K562 (cell line): ENCODE measurements at regions not wholly inside any gene's neighbourhood (a gene's known extent, or its start where the extent isn't known, plus 50 kb on each side); places are given as distances from the start of the nearest gene placed in this dataset.

Experiments used
- ATAC-seq: fragments of 200-7000 bp; cut with Tn5 transposase; 3 replicates; pipeline ENCODE4 v1.9.1; 2020; ENCODE audit warnings: moderate library complexity
- BruUV-seq: library from RNA; stranded (reverse); fragments of 400-500 nt; replicated peaks from 2 replicates; lab custom pipeline; 2021; lab: Mats Ljungman, UMichigan
- CTCF ChIA-PET: fragments of 300-600 bp; formaldehyde crosslinking; extraction: SDS; loops from one replicate; lab custom pipeline; 2021; ENCODE audit warnings: low intra/inter-chr PET ratio; lab: Yijun Ruan, JAX
- POLR2A ChIA-PET: fragments of 300-600, 350-650 bp; sonication (Branson Sonifier 250); formaldehyde crosslinking; extraction: SDS; loops from one replicate; lab custom pipeline; 2021; ENCODE audit warnings: antibody characterized with exemption, inconsistent platforms; lab: Yijun Ruan, JAX
- DNase-seq, 4 experiments: peaks; one replicate each; pipeline versions ENCODE4 v3.0.0 to v3.0.0-alpha.2; 2011 to 2018; ENCODE audit warnings: low spot score in 3 of 4, mixed read lengths in 3 of 4; ENCODE audit errors: extremely low read depth in 1 of 4
- FAIRE-seq: peaks from 2 replicates; lab custom pipeline; 2011; peaks lifted over from hg19 to GRCh38; lab: Jason Lieb, UNC
- H2AFZ ChIP-seq: 2 replicates; pipeline ENCODE4 v1.6.0; 2011; ENCODE audit warnings: low read depth, low read length, control low read depth, inconsistent platforms
- H3K27ac ChIP-seq: fragments of 200-600 bp; 3 replicates; pipeline ENCODE4 v1.8.0; 2011; ENCODE audit warnings: low read depth, mild to moderate bottlenecking, control low read depth, inconsistent platforms, low read length, moderate library complexity, mixed read lengths; ENCODE audit errors: extremely low read depth
- H3K27me3 ChIP-seq, 2 experiments: fragments of 300-600 bp in 1 of 2; 2 replicates in 1 of 2; 3 replicates in 1 of 2; pipeline versions ENCODE4 v1.6.0 to v1.8.0; 2011; ENCODE audit warnings: inconsistent platforms in 2 of 2, low read length in 2 of 2, mild to moderate bottlenecking in 1 of 2, mixed read lengths in 1 of 2, moderate library complexity in 1 of 2; ENCODE audit not compliant: control insufficient read depth in 2 of 2, insufficient read depth in 2 of 2
- H3K36me3 ChIP-seq: fragments of 300-600 bp; 3 replicates; pipeline ENCODE4 v1.8.0; 2011; ENCODE audit warnings: mild to moderate bottlenecking, low read length, inconsistent platforms; ENCODE audit not compliant: control insufficient read depth, insufficient read depth
- H3K4me1 ChIP-seq, 2 experiments: fragments of 200-600 bp in 1 of 2; replicated peaks in 1 of 2; 2 replicates in 1 of 2; 3 replicates in 1 of 2; pipeline versions ENCODE4 v1.5.1 to v1.8.0; 2011; ENCODE audit warnings: inconsistent platforms in 2 of 2, low read length in 2 of 2, mild to moderate bottlenecking in 1 of 2, mixed read lengths in 1 of 2, moderate library complexity in 1 of 2; ENCODE audit not compliant: control insufficient read depth in 2 of 2, insufficient read depth in 2 of 2
- H3K4me2 ChIP-seq: 2 replicates; pipeline ENCODE4 v1.6.1; 2011; ENCODE audit warnings: low read length, control low read depth, inconsistent platforms, mixed read lengths; ENCODE audit not compliant: insufficient read depth
- H3K4me3 ChIP-seq: fragments of 200-600 bp; sonication (generic), shearing (Covaris generic); 2 replicates; pipeline ENCODE4 v1.5.1; 2016; ENCODE audit warnings: control low read depth, inconsistent platforms
- H3K79me2 ChIP-seq: fragments of 200-600 bp; 3 replicates; pipeline ENCODE4 v1.8.0; 2011; ENCODE audit warnings: low read length, inconsistent platforms; ENCODE audit not compliant: control insufficient read depth, insufficient read depth
- H3K9ac ChIP-seq, 2 experiments: 2 replicates each; pipeline versions ENCODE4 v1.6.0 to v1.6.1; 2011; ENCODE audit warnings: low read depth in 2 of 2, low read length in 2 of 2, control low read depth in 1 of 2, inconsistent platforms in 1 of 2, mild to moderate bottlenecking in 1 of 2, mixed read lengths in 1 of 2; ENCODE audit not compliant: insufficient read depth in 1 of 2
- H3K9me1 ChIP-seq: one replicate; pipeline ENCODE4 v1.6.0; 2011; ENCODE audit warnings: inconsistent platforms, mild to moderate bottlenecking, low read length, moderate library complexity; ENCODE audit not compliant: control insufficient read depth, insufficient read depth
- H3K9me3 ChIP-seq: replicated peaks from 2 replicates; pipeline ENCODE4 v1.5.1; 2011; ENCODE audit warnings: low read depth, low read length, inconsistent platforms; ENCODE audit not compliant: control insufficient read depth, insufficient read depth
- H4K20me1 ChIP-seq: replicated peaks from 2 replicates; pipeline ENCODE4 v1.6.1; 2011; ENCODE audit warnings: low read length, inconsistent platforms, mixed read lengths; ENCODE audit not compliant: control insufficient read depth, insufficient read depth
- CHD1 ChIP-seq: fragments of 200-600 bp; sonication (generic); IDR thresholded peaks from one replicate; pipeline ENCODE4 v1.6.1; 2012; ENCODE audit warnings: mild to moderate bottlenecking, moderate library complexity, low read length, inconsistent platforms
- CXXC5 ChIP-seq: fragments of 250-450 bp; sonication (Bioruptor Pico); IDR thresholded peaks from 2 replicates; pipeline ENCODE4 v1.8.0; 2022; ENCODE audit warnings: inconsistent platforms, mild to moderate bottlenecking, moderate library complexity
- KAT8 ChIP-seq: fragments of 450-650 bp; IDR thresholded peaks from 2 replicates; pipeline ENCODE4 v1.6.1; 2016; ENCODE audit warnings: low read depth, mild to moderate bottlenecking
- MAZ ChIP-seq, 2 experiments: fragments of 450-650 bp in 1 of 2; sonication (generic) in 1 of 2; formaldehyde crosslinking; IDR thresholded peaks in 1 of 2; conservative IDR thresholded peaks in 1 of 2; 2 replicates each; pipeline versions ENCODE4 v1.4.0 to v1.5.0; 2020; ENCODE audit warnings: mild to moderate bottlenecking in 1 of 2, missing genetic modification reagents in 1 of 2
- MCM5 ChIP-seq: fragments of 450-650 bp; IDR thresholded peaks from 2 replicates; pipeline ENCODE4 v1.6.1; 2016; ENCODE audit warnings: low read depth
- RFX7 ChIP-seq: fragments of 250-450 bp; sonication (Bioruptor Pico); IDR thresholded peaks from 2 replicates; pipeline ENCODE4 v1.5.1; 2021; ENCODE audit warnings: mild to moderate bottlenecking
- ZNF140 ChIP-seq: fragments of 250-450 bp; sonication (Bioruptor Pico); IDR thresholded peaks from 2 replicates; pipeline ENCODE4 v1.8.0; 2021; ENCODE audit warnings: moderate library complexity, mild to moderate bottlenecking, inconsistent platforms
- ZNF212 ChIP-seq: fragments of 450-650 bp; formaldehyde crosslinking; IDR thresholded peaks from 2 replicates; pipeline ENCODE4 v1.4.0; 2020; ENCODE audit warnings: mild to moderate bottlenecking
- ZNF232 ChIP-seq: sonication (generic); formaldehyde crosslinking; IDR thresholded peaks from 2 replicates; pipeline ENCODE4 v1.8.0; 2022; ENCODE audit warnings: mild to moderate bottlenecking, missing genetic modification reagents
- ZNF717 ChIP-seq: fragments of 250-450 bp; sonication (Bioruptor Pico); IDR thresholded peaks from 2 replicates; pipeline ENCODE4 v1.5.0; 2021
- ZNF785 ChIP-seq: fragments of 250-450 bp; sonication (Bioruptor Pico); IDR thresholded peaks from 2 replicates; pipeline ENCODE4 v1.4.0; 2020; ENCODE audit warnings: mild to moderate bottlenecking
- ZNF79 ChIP-seq: fragments of 250-450 bp; sonication (Bioruptor Pico); IDR thresholded peaks from 2 replicates; pipeline ENCODE4 v1.4.0; 2020; ENCODE audit warnings: low read depth, mild to moderate bottlenecking, moderate library complexity
- WGBS: fragments of 100-300 bp; shearing (Covaris generic); methylation state at CpG from one replicate; pipeline ENCODE4 v1.1.6; 2016; ENCODE audit warnings: low coverage, mixed read lengths; ENCODE audit not compliant: insufficient coverage; ENCODE audit errors: missing lambda C conversion rate; 5-methylcytosine and 5-hydroxymethylcytosine counted together
- in situ Hi-C: fragments of 300-500 bp; cut with MboI; formaldehyde crosslinking; loops from 4 replicates; pipeline ENCODE4 v1.15.0; 2018; ENCODE audit warnings: inconsistent platforms, mixed read lengths
- intact Hi-C: fragments of 100-400 bp; cut with micrococcal nuclease; formaldehyde crosslinking; loops from 2 replicates; pipeline ENCODE4 v1.14.2; 2022
- TF ChIP-seq, protein P1 (sequence below): sonication (generic); formaldehyde crosslinking; IDR thresholded peaks from 2 replicates; pipeline ENCODE4 v1.8.0; 2022; ENCODE audit warnings: missing genetic modification reagents, mild to moderate bottlenecking, borderline replicate concordance
- TF ChIP-seq, protein P2 (sequence below), 2 experiments: fragments of 450-650 bp; IDR thresholded peaks; 2 replicates each; pipeline ENCODE4 v1.6.1; 2016; ENCODE audit warnings: mild to moderate bottlenecking in 2 of 2, borderline replicate concordance in 1 of 2, low read depth in 1 of 2, moderate library complexity in 1 of 2

DNA sequence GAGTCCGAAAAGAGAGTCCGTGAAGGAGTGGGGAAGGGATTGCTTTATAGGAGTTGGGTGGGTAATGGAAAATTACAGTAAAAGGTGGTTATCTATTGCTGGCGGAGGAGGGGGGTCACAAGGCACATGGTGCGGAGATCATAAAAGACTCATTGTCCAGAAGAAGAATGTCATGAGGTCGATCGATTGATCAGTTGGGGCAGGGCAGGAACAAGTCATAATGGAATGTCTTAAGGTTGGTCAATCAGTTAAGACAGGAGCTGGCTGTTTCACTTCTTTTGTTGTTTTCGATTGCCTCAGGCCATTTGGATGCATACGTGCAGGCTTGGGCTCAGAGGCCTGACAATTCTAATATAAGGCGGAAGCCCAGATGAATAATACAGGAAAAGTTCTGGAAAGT, 473.0 kb upstream of the TNP1 start:
- Histone ChIP-seq H3K27ac (no peak overlapping the region), H3K36me3 (no peaks in the 10 kb centered on the region), H3K9me1 (no peaks in the 10 kb centered on the region), H2AFZ (no peak overlapping the region), H3K4me1 (no peaks in the 10 kb centered on the region), H3K9ac (no peak overlapping the region), H3K27me3 (no peaks in the 10 kb centered on the region), H4K20me1 (no peaks in the 10 kb centered on the region), H3K4me3 (no peak overlapping the region), H3K79me2 (no peaks in the 10 kb centered on the region), H3K4me2 (no peak overlapping the region), H3K9me3 (no peaks in the 10 kb centered on the region)
- BruUV-seq, result no TSS peak
- TF ChIP-seq MCM5 (no peak), ZNF140 (CRISPR knock-in tag) (no peak), ZNF79 (CRISPR knock-in tag) (no peak), ZNF785 (CRISPR knock-in tag) (no peak), CHD1 (no peak), RFX7 (CRISPR knock-in tag) (no peak), KAT8 (no peak), ZNF212 (CRISPR knock-in tag) (no peak), CXXC5 (CRISPR knock-in tag) (no peak), ZNF232 (CRISPR knock-in tag) (no peak), ZNF717 (no peak), MAZ (CRISPR knock-in tag; conservative IDR thresholded peaks at IDR 0.05 in 1 of 2, IDR thresholded peaks at IDR 0.05 in 1 of 2) (no peak)
- TF ChIP-seq, protein P1, sequence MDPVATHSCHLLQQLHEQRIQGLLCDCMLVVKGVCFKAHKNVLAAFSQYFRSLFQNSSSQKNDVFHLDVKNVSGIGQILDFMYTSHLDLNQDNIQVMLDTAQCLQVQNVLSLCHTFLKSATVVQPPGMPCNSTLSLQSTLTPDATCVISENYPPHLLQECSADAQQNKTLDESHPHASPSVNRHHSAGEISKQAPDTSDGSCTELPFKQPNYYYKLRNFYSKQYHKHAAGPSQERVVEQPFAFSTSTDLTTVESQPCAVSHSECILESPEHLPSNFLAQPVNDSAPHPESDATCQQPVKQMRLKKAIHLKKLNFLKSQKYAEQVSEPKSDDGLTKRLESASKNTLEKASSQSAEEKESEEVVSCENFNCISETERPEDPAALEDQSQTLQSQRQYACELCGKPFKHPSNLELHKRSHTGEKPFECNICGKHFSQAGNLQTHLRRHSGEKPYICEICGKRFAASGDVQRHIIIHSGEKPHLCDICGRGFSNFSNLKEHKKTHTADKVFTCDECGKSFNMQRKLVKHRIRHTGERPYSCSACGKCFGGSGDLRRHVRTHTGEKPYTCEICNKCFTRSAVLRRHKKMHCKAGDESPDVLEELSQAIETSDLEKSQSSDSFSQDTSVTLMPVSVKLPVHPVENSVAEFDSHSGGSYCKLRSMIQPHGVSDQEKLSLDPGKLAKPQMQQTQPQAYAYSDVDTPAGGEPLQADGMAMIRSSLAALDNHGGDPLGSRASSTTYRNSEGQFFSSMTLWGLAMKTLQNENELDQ (CRISPR knock-in tag), result no peak
- TF ChIP-seq, protein P2, sequence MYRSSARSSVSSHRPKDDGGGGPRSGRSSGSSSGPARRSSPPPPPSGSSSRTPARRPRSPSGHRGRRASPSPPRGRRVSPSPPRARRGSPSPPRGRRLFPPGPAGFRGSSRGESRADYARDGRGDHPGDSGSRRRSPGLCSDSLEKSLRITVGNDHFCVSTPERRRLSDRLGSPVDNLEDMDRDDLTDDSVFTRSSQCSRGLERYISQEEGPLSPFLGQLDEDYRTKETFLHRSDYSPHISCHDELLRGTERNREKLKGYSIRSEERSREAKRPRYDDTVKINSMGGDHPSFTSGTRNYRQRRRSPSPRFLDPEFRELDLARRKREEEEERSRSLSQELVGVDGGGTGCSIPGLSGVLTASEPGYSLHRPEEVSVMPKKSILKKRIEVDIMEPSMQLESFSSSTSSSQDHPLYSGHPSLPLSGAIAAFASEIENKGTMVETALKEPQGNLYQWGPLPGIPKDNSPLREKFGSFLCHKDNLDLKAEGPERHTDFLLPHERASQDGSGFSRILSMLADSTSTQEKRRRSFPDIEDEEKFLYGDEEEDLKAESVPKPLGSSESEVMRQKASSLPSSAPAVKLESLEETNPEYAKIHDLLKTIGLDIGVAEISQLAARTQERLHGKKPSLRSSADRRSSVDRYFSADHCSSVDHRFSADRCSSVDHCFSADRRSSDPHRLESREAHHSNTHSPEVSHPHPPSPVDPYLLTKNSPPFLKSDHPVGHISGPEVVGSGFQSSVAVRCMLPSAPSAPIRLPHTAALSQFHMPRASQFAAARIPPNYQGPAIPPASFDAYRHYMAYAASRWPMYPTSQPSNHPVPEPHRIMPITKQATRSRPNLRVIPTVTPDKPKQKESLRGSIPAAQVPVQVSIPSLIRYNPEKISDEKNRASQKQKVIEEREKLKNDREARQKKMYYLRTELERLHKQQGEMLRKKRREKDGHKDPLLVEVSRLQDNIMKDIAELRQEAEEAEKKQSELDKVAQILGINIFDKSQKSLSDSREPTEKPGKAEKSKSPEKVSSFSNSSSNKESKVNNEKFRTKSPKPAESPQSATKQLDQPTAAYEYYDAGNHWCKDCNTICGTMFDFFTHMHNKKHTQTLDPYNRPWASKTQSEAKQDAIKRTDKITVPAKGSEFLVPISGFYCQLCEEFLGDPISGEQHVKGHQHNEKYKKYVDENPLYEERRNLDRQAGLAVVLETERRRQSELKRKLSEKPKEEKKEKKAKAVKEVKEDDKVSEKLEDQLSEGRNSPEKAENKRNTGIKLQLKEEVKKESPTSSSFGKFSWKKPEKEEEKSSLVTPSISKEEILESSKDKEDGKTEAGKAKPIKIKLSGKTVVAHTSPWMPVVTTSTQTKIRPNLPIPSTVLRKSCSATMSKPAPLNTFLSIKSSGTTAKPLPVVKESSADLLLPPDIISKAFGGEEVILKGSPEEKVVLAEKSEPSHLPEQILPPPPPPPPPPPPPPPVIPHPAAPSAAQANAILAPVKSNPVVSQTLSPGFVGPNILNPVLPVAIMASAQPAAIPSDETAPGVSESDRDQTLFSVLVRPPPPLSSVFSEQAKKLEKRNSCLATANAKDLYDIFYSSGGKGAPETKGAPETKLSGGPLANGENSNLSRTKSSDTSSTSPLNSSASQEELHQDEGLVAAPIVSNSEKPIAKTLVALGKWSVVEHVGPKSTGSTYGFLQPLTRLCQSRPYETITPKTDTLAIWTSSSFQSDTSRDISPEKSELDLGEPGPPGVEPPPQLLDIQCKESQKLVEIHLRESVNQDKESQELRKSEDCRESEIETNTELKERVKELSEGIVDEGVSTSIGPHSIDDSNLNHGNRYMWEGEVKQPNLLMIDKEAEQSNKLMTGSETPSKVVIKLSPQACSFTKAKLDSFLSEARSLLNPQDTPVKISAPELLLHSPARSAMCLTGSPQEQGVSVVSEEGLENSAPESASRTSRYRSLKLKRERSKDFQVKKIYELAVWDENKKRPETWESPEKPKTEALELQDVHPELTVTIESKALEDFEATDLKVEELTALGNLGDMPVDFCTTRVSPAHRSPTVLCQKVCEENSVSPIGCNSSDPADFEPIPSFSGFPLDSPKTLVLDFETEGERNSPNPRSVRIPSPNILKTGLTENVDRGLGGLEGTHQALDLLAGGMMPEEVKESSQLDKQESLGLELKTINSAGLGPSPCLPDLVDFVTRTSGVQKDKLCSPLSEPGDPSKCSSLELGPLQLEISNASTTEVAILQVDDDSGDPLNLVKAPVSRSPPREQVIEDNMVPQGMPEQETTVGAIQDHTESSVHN (IDR thresholded peaks at IDR 0.05; ENCODE audit: borderline replicate concordance in 1 of 2, low read depth in 1 of 2), result no peak
- intact Hi-C loops, result no loop called here
- WGBS, result 27% methylated on average over 6 of the region's 9 CpGs
- ChIA-PET CTCF (no interaction called here), POLR2A (no interaction called here)
- in situ Hi-C loops, result no loop called here
- DNase-seq (no peak), ATAC-seq (no peak), FAIRE-seq (no peak)
